Right atrium auricular region (tissue), 2 donors: ENCODE measurements at regions not wholly inside any gene's neighbourhood (a gene's known extent, or its start where the extent isn't known, plus 50 kb on each side); places are given as distances from the start of the nearest gene placed in this dataset.
"Not testable (repeated sequence)": the region's sequence is repeated elsewhere in the genome, so short reads cannot be mapped to it uniquely, and the experiment has no call there.

Source experiments
- DNase-seq: peaks from one replicate; pipeline ENCODE4 v3.0.0-alpha.2; 2019; ENCODE audit warnings: low spot score
- H3K27ac ChIP-seq, 2 donors: fragments of 200-600 bp; sonication (generic); 1 replicate in 1 of 2; 2 replicates in 1 of 2; pipeline ENCODE4 v1.5.1; 2016 to 2019
- H3K27me3 ChIP-seq, 2 donors: fragments of 200-600 bp; sonication (generic); one replicate each; pipeline versions ENCODE4 v1.5.1 to v1.6.0; 2017 to 2019
- H3K36me3 ChIP-seq: fragments of 200-600 bp; sonication (generic); one replicate; pipeline ENCODE4 v1.5.1; 2016
- H3K4me1 ChIP-seq, 2 donors: fragments of 200-600 bp; sonication (generic); one replicate each; pipeline versions ENCODE4 v1.5.1 to v1.6.0; 2017 to 2019
- H3K4me3 ChIP-seq, 2 donors: fragments of 200-600 bp; sonication (generic); 1 replicate in 1 of 2; 2 replicates in 1 of 2; pipeline ENCODE4 v1.5.1; 2017 to 2019; ENCODE audit warnings: mild to moderate bottlenecking in 1 of 2, moderate library complexity in 1 of 2
- H3K9me3 ChIP-seq, 2 donors: fragments of 200-600 bp; sonication (generic); one replicate each; pipeline ENCODE4 v1.5.1; 2019
- TF ChIP-seq, protein P1 (sequence below), 2 donors: fragments of 200-600 bp; sonication (generic); IDR thresholded peaks; one replicate each; pipeline ENCODE4 v1.5.1; 2019; ENCODE audit warnings: antibody characterized with exemption in 2 of 2

DNA sequence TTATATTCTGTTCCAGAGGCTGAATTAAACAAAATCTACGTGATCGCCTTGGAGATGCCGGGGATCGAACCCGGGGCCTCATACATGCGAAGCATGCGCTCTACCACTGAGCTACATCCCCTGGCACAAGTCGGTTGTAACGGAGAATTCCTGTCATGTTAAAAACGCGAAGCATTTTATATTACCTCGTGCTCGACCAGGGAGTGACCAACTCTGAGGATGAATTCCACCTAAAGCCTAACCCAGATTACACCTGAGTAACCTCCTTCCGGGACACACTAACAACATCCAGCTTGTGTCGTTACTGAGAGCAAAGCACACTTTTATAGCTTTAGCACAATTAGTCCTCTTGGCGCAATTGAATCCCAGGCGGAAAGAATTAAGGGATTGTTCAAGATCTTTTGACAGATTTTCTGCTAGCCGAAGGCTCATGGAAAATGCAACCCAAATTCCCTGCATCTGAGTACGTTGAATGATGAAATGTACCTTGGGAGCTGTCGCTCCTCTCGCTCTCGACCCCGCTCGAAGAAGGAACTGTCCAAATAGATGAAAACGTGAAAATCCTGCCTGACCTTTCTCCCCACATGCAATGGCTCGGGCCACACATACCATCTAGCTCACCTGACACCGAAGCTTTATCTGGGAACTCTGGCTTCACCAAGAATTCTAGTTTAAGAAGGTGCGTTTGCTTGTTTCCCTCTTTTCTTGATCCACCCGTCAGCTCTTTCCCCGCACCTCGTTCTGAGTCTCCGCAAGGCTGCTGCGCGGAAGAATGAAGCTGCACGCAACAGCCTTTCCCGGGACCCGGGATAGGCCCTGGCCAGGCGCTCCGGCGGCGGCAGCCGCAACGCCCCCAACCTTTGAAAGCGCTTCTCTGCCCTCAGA lies 148.3 kb downstream of the GPX5 start:
- Histone ChIP-seq H3K27me3 (no peaks in the 10 kb centered on the region), H3K27ac (no peak overlapping the region), H3K4me3 (peak overlapping the region in 1 of 2 donors; percentile 1), H3K36me3 (no peaks in the 10 kb centered on the region), H3K9me3 (no peaks in the 10 kb centered on the region), H3K4me1 (peaks cover 0 to 10% of the 10 kb centered on the region in 2 donors)
- no peak for DNase-seq
- TF ChIP-seq, protein P1, sequence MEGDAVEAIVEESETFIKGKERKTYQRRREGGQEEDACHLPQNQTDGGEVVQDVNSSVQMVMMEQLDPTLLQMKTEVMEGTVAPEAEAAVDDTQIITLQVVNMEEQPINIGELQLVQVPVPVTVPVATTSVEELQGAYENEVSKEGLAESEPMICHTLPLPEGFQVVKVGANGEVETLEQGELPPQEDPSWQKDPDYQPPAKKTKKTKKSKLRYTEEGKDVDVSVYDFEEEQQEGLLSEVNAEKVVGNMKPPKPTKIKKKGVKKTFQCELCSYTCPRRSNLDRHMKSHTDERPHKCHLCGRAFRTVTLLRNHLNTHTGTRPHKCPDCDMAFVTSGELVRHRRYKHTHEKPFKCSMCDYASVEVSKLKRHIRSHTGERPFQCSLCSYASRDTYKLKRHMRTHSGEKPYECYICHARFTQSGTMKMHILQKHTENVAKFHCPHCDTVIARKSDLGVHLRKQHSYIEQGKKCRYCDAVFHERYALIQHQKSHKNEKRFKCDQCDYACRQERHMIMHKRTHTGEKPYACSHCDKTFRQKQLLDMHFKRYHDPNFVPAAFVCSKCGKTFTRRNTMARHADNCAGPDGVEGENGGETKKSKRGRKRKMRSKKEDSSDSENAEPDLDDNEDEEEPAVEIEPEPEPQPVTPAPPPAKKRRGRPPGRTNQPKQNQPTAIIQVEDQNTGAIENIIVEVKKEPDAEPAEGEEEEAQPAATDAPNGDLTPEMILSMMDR (IDR thresholded peaks at IDR 0.05) = no peak

DNA sequence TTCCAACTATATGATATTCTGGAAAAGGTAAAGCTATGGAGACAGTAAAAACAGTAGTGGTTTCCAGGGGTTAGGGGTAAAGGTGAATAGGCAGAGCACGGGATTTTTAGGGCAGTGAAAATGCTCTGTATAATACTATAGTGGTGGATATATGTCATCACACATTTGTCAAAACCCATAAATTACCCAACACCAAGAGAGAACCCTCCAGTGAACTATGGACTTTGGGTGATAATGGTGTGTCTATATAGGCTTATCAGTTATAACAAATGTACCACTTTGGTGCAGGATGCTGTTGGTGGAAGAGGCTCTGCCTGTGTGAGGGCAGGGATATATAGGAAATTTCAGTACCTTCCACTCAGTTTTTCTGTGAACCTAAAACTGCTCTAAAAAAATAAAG lies 149.9 kb downstream of the GPX5 start:
- TF ChIP-seq, protein P1 (IDR thresholded peaks at IDR 0.05) = no peak
- Histone ChIP-seq H3K36me3 (no peaks in the 10 kb centered on the region), H3K4me1 (peaks cover 0 to 10% of the 10 kb centered on the region in 2 donors), H3K27me3 (no peaks in the 10 kb centered on the region), H3K27ac (no peak overlapping the region), H3K4me3 (no peak overlapping the region), H3K9me3 (no peaks in the 10 kb centered on the region)
- DNase-seq = no peak

DNA sequence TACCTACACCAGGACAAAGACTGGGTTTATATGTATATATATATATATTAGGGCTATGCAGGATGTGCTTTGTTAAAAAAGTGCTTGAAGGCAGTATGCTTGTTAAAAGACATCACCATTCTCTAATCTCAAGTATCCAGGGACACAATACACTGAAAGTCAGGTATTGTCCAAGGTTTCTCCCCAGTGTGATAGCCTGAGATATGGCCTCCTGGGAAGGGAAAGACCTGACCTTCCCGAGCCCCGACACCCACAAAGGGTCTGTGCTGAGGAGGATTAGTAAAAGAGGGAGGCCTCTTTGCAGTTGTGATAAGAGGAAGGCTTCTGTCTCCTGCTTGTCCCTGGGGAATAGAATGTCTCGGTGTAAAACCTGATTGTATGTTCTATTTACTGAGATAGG lies 156.9 kb downstream of the GPX5 start:
- TF ChIP-seq, protein P1 (IDR thresholded peaks at IDR 0.05) = no peak
- peaks cover 0 to 3% of the 10 kb centered on the region in 2 donors for H3K27me3 ChIP-seq

DNA sequence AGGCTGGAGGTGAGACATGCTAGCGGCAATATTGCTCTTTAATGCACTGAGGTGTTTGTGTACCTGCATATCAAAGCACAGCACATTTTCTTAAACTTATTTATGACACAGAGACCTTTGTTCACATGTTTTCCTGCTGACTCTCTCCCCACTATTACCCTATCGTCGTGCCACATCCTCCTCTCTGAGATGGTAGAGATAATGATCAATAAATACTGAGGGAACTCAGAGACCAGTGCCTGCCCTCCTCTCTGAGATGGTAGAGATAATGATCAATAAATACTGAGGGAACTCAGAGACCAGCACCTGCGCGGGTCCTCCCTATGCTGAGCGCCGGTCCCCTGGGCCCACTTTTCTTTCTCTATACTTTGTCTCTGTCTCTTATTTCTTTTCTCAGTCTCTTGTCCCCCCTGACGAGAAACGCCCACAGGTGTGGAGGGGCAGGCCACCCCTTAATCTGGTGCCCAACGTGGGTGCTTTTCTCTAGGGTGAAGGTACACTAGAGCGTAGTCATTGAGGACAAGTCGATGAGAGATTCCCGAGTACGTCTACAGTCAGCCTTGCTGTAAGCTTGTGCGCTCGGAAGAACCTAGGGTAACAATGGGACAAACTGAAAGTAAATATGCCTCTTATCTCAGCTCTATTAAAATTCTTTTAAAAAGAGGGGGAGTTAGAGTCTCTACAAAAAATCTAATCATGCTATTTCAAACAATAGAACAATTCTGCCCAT lies 157.4 kb downstream of the GPX5 start:
- not testable (repeated sequence) for H3K27ac ChIP-seq, H3K4me3 ChIP-seq, H3K27me3 ChIP-seq, H3K36me3 ChIP-seq, H3K4me1 ChIP-seq, DNase-seq, H3K9me3 ChIP-seq

More for the DNA sequence above, 156.9 kb downstream of the GPX5 start:
- no peak for DNase-seq
- Histone ChIP-seq H3K9me3 (no peaks in the 10 kb centered on the region), H3K4me3 (no peak overlapping the region), H3K27ac (no peak overlapping the region), H3K36me3 (no peaks in the 10 kb centered on the region), H3K4me1 (no peaks in the 10 kb centered on the region)

DNA sequence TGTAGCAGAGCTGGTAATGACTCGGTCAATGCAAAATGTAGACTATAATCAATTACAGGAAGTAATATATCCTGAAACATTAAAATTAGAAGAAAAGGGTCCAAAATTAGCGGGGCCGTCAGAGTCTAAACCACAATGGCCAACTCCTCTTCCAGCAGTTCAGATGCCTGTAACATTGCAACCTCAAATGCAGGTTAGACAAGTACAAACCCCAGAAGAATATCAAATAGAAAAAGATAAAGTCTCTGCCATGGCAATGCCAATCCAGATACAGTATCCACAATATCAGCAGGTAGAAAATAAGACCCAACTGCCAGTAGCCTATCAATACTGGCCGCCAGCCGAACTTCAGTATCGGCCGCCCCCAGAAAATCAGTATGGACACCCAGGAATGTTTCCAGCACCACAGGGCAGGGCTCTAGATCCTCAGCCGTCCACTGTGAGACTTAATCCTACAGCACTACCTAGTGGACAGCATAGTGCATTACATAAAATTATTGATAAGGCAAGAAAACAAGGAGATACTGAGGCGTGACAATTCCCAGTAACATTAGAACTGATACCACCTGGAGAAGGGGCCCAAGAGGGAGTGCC lies 158.4 kb downstream of the GPX5 start:
- Histone ChIP-seq H3K27me3 (peaks cover 0 to 3% of the 10 kb centered on the region in 2 donors), H3K4me1 (no peaks in the 10 kb centered on the region), H3K9me3 (no peaks in the 10 kb centered on the region), H3K36me3 (no peaks in the 10 kb centered on the region), H3K4me3 (no peak overlapping the region), H3K27ac (no peak overlapping the region)
- TF ChIP-seq, protein P1 (IDR thresholded peaks at IDR 0.05) = peak; percentile 13 to 65
- DNase-seq = no peak

DNA sequence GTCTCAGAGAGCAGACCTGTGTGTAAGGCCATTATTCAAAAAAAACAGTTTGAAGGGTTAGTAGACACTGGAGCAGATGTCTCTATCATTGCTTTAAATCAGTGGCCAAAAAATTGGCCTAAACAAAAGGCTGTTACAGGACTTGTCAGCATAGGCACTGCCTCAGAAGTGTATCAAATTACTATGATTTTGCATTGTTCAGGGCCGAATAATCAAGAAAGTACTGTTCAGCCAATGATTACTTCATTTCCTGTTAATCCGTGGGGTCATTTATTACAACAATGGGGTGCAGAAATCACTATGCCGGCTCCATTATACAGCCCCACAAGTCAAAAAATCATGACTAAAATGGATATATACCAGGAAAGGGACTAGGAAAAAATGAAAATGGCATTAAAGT lies 160.3 kb downstream of the GPX5 start:
- not testable (repeated sequence) for H3K4me1 ChIP-seq, H3K27me3 ChIP-seq, DNase-seq, H3K36me3 ChIP-seq, H3K9me3 ChIP-seq, H3K27ac ChIP-seq
- peak overlapping the region in 1 of 2 donors; percentile 9 for H3K4me3 ChIP-seq
